HEK293 (cell line): ENCODE measurements at regions not wholly inside any gene's neighbourhood (a gene's known extent, or its start where the extent isn't known, plus 50 kb on each side); places are given as distances from the start of the nearest gene placed in this dataset.

Source experiments
- CTCF ChIA-PET: fragments of 350-600 bp; formaldehyde crosslinking; extraction: SDS; loops from one replicate; lab custom pipeline; 2021; ENCODE audit warnings: antibody characterized with exemption; lab: Yijun Ruan, JAX
- POLR2A ChIA-PET: fragments of 300-600 bp; formaldehyde crosslinking; extraction: SDS; loops from one replicate; lab custom pipeline; 2020; ENCODE audit warnings: antibody characterized with exemption, inconsistent platforms; lab: Yijun Ruan, JAX
- H3K27ac ChIP-seq: fragments of 200-500 bp; sonication (Bioruptor generic); 2 replicates; pipeline ENCODE4 v1.5.1; 2014; ENCODE audit warnings: low read depth, low read length, control low read depth, inconsistent platforms; ENCODE audit errors: extremely low read depth
- H3K36me3 ChIP-seq, 2 experiments: fragments of 200-500 bp in 1 of 2; sonication (Bioruptor generic) in 1 of 2; 1 replicate in 1 of 2; 2 replicates in 1 of 2; pipeline ENCODE4 v1.5.1; 2014 to 2017; ENCODE audit warnings: inconsistent platforms in 2 of 2, low read length in 2 of 2; ENCODE audit not compliant: control insufficient read depth in 2 of 2, insufficient read depth in 1 of 2
- H3K4me1 ChIP-seq: fragments of 200-500 bp; sonication (Bioruptor generic); 2 replicates; pipeline ENCODE4 v1.5.1; 2014; ENCODE audit warnings: mild to moderate bottlenecking, low read length, inconsistent platforms; ENCODE audit not compliant: control insufficient read depth, insufficient read depth
- H3K4me3 ChIP-seq: 2 replicates; pipeline ENCODE4 v1.5.1; 2011; ENCODE audit warnings: low read depth, mild to moderate bottlenecking, control low read depth, low read length, moderate library complexity
- H3K9me3 ChIP-seq: fragments of 200-500 bp; sonication (Bioruptor generic); 2 replicates; pipeline ENCODE4 v1.5.1; 2014; ENCODE audit warnings: low read depth, low read length, inconsistent platforms; ENCODE audit not compliant: control insufficient read depth, insufficient read depth
- ELK4 ChIP-seq: IDR thresholded peaks from 2 replicates; pipeline ENCODE4 v1.6.1; 2011; ENCODE audit warnings: mild to moderate bottlenecking, low read depth, low read length, borderline replicate concordance
- KLF10 ChIP-seq: fragments of 450-650 bp; IDR thresholded peaks from 2 replicates; pipeline ENCODE4 v1.5.1; 2018; ENCODE audit warnings: missing biosample characterization, mild to moderate bottlenecking, missing genetic modification characterization
- KLF9 ChIP-seq: fragments of 450-650 bp; formaldehyde crosslinking; IDR thresholded peaks from 2 replicates; pipeline ENCODE4 v1.5.1; 2016; ENCODE audit warnings: missing biosample characterization, missing genetic modification characterization, low read depth
- YY1 ChIP-seq: fragments of 450-650 bp; formaldehyde crosslinking; IDR thresholded peaks from 2 replicates; pipeline ENCODE4 v1.5.1; 2018; ENCODE audit warnings: missing biosample characterization, missing genetic modification characterization
- ZIC2 ChIP-seq: fragments of 450-650 bp; formaldehyde crosslinking; IDR thresholded peaks from 2 replicates; pipeline ENCODE4 v1.5.1; 2016; ENCODE audit warnings: missing biosample characterization, missing genetic modification characterization
- ZNF133 ChIP-seq: fragments of 450-650 bp; formaldehyde crosslinking; IDR thresholded peaks from 2 replicates; pipeline ENCODE4 v1.5.1; 2016; ENCODE audit warnings: missing biosample characterization, missing genetic modification characterization
- ZNF266 ChIP-seq: fragments of 450-650 bp; formaldehyde crosslinking; IDR thresholded peaks from 2 replicates; pipeline ENCODE4 v1.5.1; 2016; ENCODE audit warnings: missing biosample characterization, missing genetic modification characterization, low read depth
- ZNF311 ChIP-seq: fragments of 450-650 bp; formaldehyde crosslinking; IDR thresholded peaks from 2 replicates; pipeline ENCODE4 v1.5.1; 2017; ENCODE audit warnings: missing biosample characterization, missing genetic modification characterization, borderline replicate concordance
- ZNF324 ChIP-seq: fragments of 450-650 bp; formaldehyde crosslinking; IDR thresholded peaks from 2 replicates; pipeline ENCODE4 v1.5.1; 2016; ENCODE audit warnings: missing biosample characterization, missing genetic modification characterization
- ZNF366 ChIP-seq: fragments of 450-650 bp; formaldehyde crosslinking; conservative IDR thresholded peaks from 2 replicates; pipeline ENCODE4 v1.5.1; 2016; ENCODE audit warnings: missing biosample characterization, missing genetic modification characterization
- ZNF449 ChIP-seq: fragments of 450-650 bp; formaldehyde crosslinking; IDR thresholded peaks from 2 replicates; pipeline ENCODE4 v1.5.1; 2017; ENCODE audit warnings: missing biosample characterization, mild to moderate bottlenecking, missing genetic modification characterization, moderate library complexity
- ZNF501 ChIP-seq: fragments of 450-650 bp; formaldehyde crosslinking; IDR thresholded peaks from 2 replicates; pipeline ENCODE4 v1.5.1; 2016; ENCODE audit warnings: missing biosample characterization, missing genetic modification characterization
- ZNF510 ChIP-seq: fragments of 450-650 bp; formaldehyde crosslinking; IDR thresholded peaks from 2 replicates; pipeline ENCODE4 v1.5.1; 2018; ENCODE audit warnings: mild to moderate bottlenecking, missing genetic modification characterization, missing biosample characterization; ENCODE audit not compliant: insufficient replicate concordance
- ZNF513 ChIP-seq: fragments of 450-650 bp; IDR thresholded peaks from 2 replicates; pipeline ENCODE4 v1.5.1; 2018; ENCODE audit warnings: missing biosample characterization, missing genetic modification characterization
- ZNF544 ChIP-seq: fragments of 450-650 bp; formaldehyde crosslinking; IDR thresholded peaks from 2 replicates; pipeline ENCODE4 v1.5.0; 2017; ENCODE audit warnings: missing biosample characterization, missing genetic modification characterization
- ZNF596 ChIP-seq: fragments of 450-650 bp; IDR thresholded peaks from 2 replicates; pipeline ENCODE4 v1.5.0; 2018; ENCODE audit warnings: missing biosample characterization, mild to moderate bottlenecking, missing genetic modification characterization, moderate library complexity
- ZNF654 ChIP-seq: fragments of 450-650 bp; formaldehyde crosslinking; IDR thresholded peaks from 2 replicates; pipeline ENCODE4 v1.5.1; 2016; ENCODE audit warnings: low read depth, missing biosample characterization, missing genetic modification characterization
- ZNF677 ChIP-seq: fragments of 450-650 bp; IDR thresholded peaks from 2 replicates; pipeline ENCODE4 v1.5.0; 2018; ENCODE audit warnings: missing biosample characterization, mild to moderate bottlenecking, missing genetic modification characterization, moderate library complexity
- ZSCAN4 ChIP-seq: fragments of 450-650 bp; formaldehyde crosslinking; IDR thresholded peaks from 2 replicates; pipeline ENCODE4 v1.5.1; 2017; ENCODE audit warnings: missing biosample characterization, missing genetic modification characterization
- TF ChIP-seq, protein P1 (sequence below): fragments of 450-650 bp; formaldehyde crosslinking; IDR thresholded peaks from 2 replicates; pipeline ENCODE4 v1.5.1; 2017; ENCODE audit warnings: missing biosample characterization, missing genetic modification characterization

DNA sequence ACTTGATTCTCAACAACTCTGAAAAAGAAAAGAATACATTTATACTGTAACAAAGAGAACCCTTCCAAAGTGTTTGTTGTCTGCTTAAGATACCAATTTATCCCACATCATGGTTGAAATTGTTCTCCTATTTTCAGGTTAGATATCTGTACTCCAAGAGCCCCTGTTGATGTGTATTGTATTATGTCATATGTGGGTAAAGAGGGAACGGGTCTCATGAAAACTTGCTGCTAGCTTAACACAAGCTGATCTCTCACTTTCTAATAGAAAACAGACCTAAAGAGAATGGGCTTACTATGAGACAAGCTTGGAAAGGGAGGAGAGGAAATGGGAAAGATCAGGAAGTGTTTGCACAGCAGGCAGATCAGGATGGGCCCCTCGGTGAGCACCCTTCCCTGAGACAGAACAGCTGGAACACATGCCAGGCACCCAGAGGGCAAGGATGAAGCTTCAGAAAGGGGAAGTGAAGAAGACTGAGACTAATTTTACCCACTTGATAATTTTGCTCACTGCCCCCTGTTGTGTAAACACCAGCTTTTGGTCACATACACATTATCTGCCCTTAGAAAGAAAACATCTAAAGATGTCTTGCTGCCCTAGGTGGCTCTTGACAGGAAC is 747.9 kb upstream of the CCDC54 start:
- no peaks in the 10 kb centered on the region for H3K36me3 ChIP-seq
- ChIA-PET CTCF (interaction anchor here (0.6 kb wide), 1 partner anchor 87 kb away, joined by 4 read pairs; no protein-coding TSS in a partner anchor), POLR2A (no interaction called here)
- H3K4me3 ChIP-seq = no peak overlapping the region
- H3K4me1 ChIP-seq = no peaks in the 10 kb centered on the region
- TF ChIP-seq, protein P1, sequence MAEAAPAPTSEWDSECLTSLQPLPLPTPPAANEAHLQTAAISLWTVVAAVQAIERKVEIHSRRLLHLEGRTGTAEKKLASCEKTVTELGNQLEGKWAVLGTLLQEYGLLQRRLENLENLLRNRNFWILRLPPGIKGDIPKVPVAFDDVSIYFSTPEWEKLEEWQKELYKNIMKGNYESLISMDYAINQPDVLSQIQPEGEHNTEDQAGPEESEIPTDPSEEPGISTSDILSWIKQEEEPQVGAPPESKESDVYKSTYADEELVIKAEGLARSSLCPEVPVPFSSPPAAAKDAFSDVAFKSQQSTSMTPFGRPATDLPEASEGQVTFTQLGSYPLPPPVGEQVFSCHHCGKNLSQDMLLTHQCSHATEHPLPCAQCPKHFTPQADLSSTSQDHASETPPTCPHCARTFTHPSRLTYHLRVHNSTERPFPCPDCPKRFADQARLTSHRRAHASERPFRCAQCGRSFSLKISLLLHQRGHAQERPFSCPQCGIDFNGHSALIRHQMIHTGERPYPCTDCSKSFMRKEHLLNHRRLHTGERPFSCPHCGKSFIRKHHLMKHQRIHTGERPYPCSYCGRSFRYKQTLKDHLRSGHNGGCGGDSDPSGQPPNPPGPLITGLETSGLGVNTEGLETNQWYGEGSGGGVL = no peak
- TF ChIP-seq ZNF311 (tag by site-specific recombination) (no peak), ZNF513 (tag by site-specific recombination) (no peak), ELK4 (no peak), ZNF501 (tag by site-specific recombination) (no peak), ZNF596 (tag by site-specific recombination) (no peak), ZIC2 (tag by site-specific recombination) (no peak), YY1 (tag by site-specific recombination) (no peak), ZNF324 (tag by site-specific recombination) (no peak), ZNF510 (tag by site-specific recombination) (no peak), ZSCAN4 (tag by site-specific recombination) (no peak), KLF9 (tag by site-specific recombination) (no peak), ZNF544 (tag by site-specific recombination) (no peak), ZNF266 (no peak), ZNF677 (no peak), ZNF133 (tag by site-specific recombination) (no peak), ZNF366 (tag by site-specific recombination) (no peak), ZNF654 (no peak), ZNF449 (tag by site-specific recombination) (no peak), KLF10 (tag by site-specific recombination) (no peak)
- no peak overlapping the region for H3K27ac ChIP-seq
- no peaks in the 10 kb centered on the region for H3K9me3 ChIP-seq
